ENCODE measurements at regions not wholly inside any gene's neighbourhood (a gene's known extent, or its start where the extent isn't known, plus 50 kb on each side); places are given as distances from the start of the nearest gene placed in this dataset.

DNA sequence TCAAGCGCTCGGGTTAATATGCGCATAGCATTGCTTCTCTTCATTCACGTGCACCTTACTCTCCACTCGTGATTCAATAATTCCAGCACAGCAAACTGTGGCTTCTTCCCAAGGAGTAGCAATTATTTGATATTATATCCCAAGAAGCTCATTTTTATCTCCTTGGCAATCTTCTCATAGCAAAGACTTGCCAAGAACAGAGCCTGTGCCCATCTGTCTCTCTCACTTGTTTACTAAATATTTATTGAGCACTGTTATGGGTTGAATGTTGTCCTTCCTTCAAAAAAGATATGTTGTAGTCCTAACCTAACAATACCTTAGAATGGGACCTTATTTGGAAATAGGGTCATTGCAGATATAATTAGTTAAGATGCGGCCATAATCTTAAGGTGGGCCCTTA, 233.7 kb downstream of the TFCP2L1 start:
- DNase-seq (ENCODE audit: extremely low spot score), result no peak
- CTCF ChIA-PET, result interaction anchor here (0.5 to 3.0 kb wide), 3 partner anchors 19 to 347 kb away, joined by 3 to 12 read pairs (median 4); no protein-coding TSS in a partner anchor
- TF ChIP-seq, protein P1, sequence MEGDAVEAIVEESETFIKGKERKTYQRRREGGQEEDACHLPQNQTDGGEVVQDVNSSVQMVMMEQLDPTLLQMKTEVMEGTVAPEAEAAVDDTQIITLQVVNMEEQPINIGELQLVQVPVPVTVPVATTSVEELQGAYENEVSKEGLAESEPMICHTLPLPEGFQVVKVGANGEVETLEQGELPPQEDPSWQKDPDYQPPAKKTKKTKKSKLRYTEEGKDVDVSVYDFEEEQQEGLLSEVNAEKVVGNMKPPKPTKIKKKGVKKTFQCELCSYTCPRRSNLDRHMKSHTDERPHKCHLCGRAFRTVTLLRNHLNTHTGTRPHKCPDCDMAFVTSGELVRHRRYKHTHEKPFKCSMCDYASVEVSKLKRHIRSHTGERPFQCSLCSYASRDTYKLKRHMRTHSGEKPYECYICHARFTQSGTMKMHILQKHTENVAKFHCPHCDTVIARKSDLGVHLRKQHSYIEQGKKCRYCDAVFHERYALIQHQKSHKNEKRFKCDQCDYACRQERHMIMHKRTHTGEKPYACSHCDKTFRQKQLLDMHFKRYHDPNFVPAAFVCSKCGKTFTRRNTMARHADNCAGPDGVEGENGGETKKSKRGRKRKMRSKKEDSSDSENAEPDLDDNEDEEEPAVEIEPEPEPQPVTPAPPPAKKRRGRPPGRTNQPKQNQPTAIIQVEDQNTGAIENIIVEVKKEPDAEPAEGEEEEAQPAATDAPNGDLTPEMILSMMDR (IDR thresholded peaks at IDR 0.05; ENCODE audit: control extremely low read depth, extremely low read depth, low read depth, missing control alignments), result no peak
- POLR2A ChIA-PET, result no interaction called here

DNA sequence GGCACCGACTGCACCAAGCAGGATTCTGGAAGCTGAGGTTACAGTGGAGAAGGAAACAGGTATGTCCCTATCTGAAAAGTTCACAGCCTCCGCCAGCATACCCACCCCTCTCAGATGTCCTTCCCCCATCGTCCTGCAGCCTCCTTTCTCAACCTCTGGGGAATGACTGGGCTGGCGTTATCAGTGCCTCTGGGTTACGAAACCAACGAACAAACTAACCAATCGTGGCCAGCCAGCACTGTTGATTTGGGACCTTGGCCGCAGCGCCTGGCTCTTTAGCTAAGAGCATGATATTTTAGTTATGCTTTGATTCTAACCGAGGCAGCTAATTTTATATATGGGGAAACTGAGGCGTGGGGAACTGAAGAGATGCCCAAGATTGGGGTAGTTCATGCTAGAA, 233.0 kb downstream of the TFCP2L1 start:
- TF ChIP-seq, protein P1 (IDR thresholded peaks at IDR 0.05; ENCODE audit: control extremely low read depth, extremely low read depth, low read depth, missing control alignments), result no peak
- no peak for DNase-seq (ENCODE audit: extremely low spot score)
- ChIA-PET POLR2A (no interaction called here), CTCF (interaction anchor here (0.8 to 3.0 kb wide), 3 partner anchors 18 to 28 kb away, joined by 4 to 12 read pairs (median 4); no protein-coding TSS in a partner anchor)

DNA sequence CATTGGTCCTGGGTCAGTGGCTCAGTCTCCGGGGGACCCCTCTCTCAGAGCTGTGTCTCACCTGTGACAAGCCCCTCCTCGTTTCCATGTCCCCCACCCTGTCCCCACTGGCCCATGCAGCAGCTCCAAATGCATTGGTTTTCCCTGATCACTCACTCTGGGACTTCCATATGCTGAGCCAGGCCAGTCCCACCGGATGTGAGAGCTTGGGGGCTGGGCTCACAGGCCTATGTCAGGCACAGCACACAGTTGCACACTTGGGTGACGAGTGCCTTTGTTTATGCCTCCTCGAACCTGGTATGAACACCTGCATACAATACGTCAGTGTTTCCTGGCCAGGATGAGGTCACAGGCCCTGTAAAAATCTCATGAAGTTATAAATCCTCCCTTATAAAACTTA, 232.5 kb downstream of the TFCP2L1 start:
- DNase-seq (ENCODE audit: extremely low spot score), result no peak
- ChIA-PET CTCF (interaction anchor here (0.8 to 3.0 kb wide), 3 partner anchors 18 to 27 kb away, joined by 4 to 12 read pairs (median 4); no protein-coding TSS in a partner anchor), POLR2A (no interaction called here)
- TF ChIP-seq, protein P1 (IDR thresholded peaks at IDR 0.05; ENCODE audit: control extremely low read depth, extremely low read depth, low read depth, missing control alignments), result no peak

DNA sequence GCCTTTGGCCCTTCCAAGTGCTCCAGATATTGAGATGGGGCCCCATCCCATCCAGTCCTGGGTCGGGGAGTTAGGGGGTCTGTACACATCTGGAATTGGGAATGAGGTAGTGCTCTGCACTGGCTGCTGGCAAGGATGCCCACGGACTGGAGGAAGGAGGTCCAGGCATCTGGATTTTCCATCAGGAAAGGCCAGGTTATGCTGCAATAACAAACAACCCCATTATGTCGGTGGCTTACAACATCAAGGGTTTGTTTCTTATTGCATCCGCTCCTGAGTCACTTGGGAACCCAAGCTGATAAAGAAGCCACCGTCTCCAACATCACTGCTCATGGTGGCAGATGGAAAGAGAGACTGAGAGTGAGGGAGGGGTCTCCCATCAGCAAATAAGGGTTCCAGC, 229.9 kb downstream of the TFCP2L1 start:
- CTCF ChIA-PET, result no interaction called here
- POLR2A ChIA-PET, result no interaction called here
- TF ChIP-seq, protein P1 (IDR thresholded peaks at IDR 0.05; ENCODE audit: control extremely low read depth, extremely low read depth, low read depth, missing control alignments), result no peak
- DNase-seq (ENCODE audit: extremely low spot score), result no peak

DNA sequence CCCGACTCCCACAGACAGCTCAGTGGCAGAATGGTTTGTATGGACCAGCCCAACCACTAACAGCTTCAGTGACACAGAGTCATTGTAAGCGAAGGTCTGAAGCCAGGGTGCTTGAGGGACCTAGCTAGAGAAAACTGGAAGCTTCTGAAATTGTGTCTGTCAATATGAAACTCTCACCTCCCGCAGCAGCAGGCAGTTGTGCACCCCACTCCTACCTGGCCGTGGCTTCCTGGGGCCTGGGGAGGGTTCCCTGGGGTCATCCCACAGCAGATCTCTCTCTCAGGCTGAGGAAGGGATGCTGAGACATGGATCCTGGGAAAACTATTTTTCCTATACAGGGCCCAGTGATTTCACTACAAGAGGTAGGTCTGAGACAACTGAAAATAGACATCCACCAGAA, 229.5 kb downstream of the TFCP2L1 start:
- DNase-seq (ENCODE audit: extremely low spot score), result no peak
- TF ChIP-seq, protein P1 (IDR thresholded peaks at IDR 0.05; ENCODE audit: control extremely low read depth, extremely low read depth, low read depth, missing control alignments), result no peak
- ChIA-PET POLR2A (no interaction called here), CTCF (no interaction called here)

DNA sequence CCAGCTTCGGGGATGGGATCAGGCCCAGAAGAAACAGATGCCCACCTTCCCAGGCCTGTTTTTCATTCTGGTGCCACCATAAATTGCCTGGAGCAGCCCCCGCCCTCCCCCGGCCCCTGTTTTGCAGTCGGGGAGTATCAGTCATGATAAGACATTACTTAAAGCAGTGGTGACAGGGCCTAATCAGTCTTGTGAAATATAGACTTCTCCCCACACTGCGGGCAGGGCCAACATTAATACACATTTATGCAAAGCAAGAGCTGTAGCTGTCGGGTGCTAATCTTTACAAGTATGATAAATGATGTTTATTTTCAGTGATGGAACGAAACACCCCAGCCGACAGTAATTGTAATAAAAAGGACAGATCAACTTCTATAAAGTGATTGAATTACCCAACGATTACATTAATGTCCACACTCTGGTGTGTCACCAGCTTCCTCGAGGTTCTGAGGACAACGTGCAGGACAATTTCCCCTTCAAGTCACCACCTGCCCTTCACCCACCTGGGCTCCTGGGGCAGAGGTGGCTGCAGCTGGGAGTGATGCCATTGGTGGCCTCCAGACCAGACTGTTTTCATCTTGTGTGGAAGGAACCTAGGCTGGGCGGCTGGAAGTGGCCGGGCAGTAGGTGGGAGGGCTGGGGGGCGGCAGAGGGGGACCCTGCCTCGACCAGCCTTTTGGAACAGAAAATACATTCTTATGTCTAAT, 226.0 kb downstream of the TFCP2L1 start:
- CTCF ChIA-PET, result interaction anchor here (0.8 to 2.4 kb wide), 3 partner anchors 16 to 25 kb away, joined by 3 to 11 read pairs (median 9); no protein-coding TSS in a partner anchor
- TF ChIP-seq, protein P1 (IDR thresholded peaks at IDR 0.05; ENCODE audit: control extremely low read depth, extremely low read depth, low read depth, missing control alignments), result no peak
- POLR2A ChIA-PET, result no interaction called here
- DNase-seq (ENCODE audit: extremely low spot score), result no peak
